Peyer's patch (tissue), 4 donors: ENCODE measurements at regions not wholly inside any gene's neighbourhood (a gene's known extent, or its start where the extent isn't known, plus 50 kb on each side); places are given as distances from the start of the nearest gene placed in this dataset.
"Not testable (repeated sequence)": the region's sequence is repeated elsewhere in the genome, so short reads cannot be mapped to it uniquely, and the experiment has no call there.

Experiments used
- DNase-seq, 3 donors: peaks; one replicate each; pipeline ENCODE4 v3.0.0-alpha.2; 2017 to 2019
- H3K27ac ChIP-seq, 4 donors: fragments of 200-600 bp; sonication (generic); one replicate each; pipeline ENCODE4 v1.5.1; 2016 to 2019
- H3K27me3 ChIP-seq, 2 donors: fragments of 200-600 bp; sonication (generic); one replicate each; pipeline ENCODE4 v1.5.1; 2019
- H3K36me3 ChIP-seq, 3 donors: fragments of 200-600 bp; sonication (generic); one replicate each; pipeline ENCODE4 v1.5.1; 2016 to 2019
- H3K4me1 ChIP-seq, 4 donors: fragments of 200-600 bp; sonication (generic); one replicate each; pipeline ENCODE4 v1.5.1; 2016 to 2019
- H3K4me3 ChIP-seq, 4 donors: fragments of 200-600 bp; sonication (generic); 1 replicate in 3 of 4; 2 replicates in 1 of 4; pipeline ENCODE4 v1.5.1; 2016 to 2019; ENCODE audit warnings: mild to moderate bottlenecking in 1 of 4
- H3K9me3 ChIP-seq, 4 donors: fragments of 200-600 bp; sonication (generic); one replicate each; pipeline ENCODE4 v1.5.1; 2016 to 2019; ENCODE audit warnings: mild to moderate bottlenecking in 1 of 4
- CTCF ChIP-seq, 6 experiments: fragments of 450-650 bp in 4 of 6; fragments of 200-600 bp in 2 of 6; sonication (generic) in 1 of 6; IDR thresholded peaks; one replicate each; pipeline ENCODE4 v1.5.1; 2017 to 2019; ENCODE audit warnings: antibody characterized with exemption in 6 of 6, mild to moderate bottlenecking in 3 of 6, moderate library complexity in 1 of 6
- POLR2A ChIP-seq, 2 donors: fragments of 450-650 bp; IDR thresholded peaks; one replicate each; pipeline ENCODE4 v1.5.1; 2017; ENCODE audit warnings: antibody characterized with exemption in 2 of 2, mild to moderate bottlenecking in 2 of 2, moderate library complexity in 2 of 2

- Histone ChIP-seq H3K4me3 (no peak overlapping the region), H3K36me3 (no peaks in the 10 kb centered on the region), H3K4me1 (no peaks in the 10 kb centered on the region), H3K27me3 (no peaks in the 10 kb centered on the region), H3K9me3 (peaks cover 0 to 6% (median 0%) of the 10 kb centered on the region in 4 donors), H3K27ac (no peak overlapping the region)
- TF ChIP-seq POLR2A (IDR thresholded peaks at IDR 0.05) (no peak), CTCF (IDR thresholded peaks at IDR 0.05) (no peak)
- DNase-seq, result no peak
Observed at GRCh38 chr9:81430727-81431126, 258.6 kb downstream of the TLE1 start.

- H3K4me1 ChIP-seq, result no peaks in the 10 kb centered on the region
- no peak for DNase-seq
- H3K27me3 ChIP-seq, result no peaks in the 10 kb centered on the region
- no peak overlapping the region for H3K4me3 ChIP-seq
- no peak for TF ChIP-seq CTCF (IDR thresholded peaks at IDR 0.05)
- TF ChIP-seq POLR2A (IDR thresholded peaks at IDR 0.05), result no peak
- H3K9me3 ChIP-seq, result peaks cover 0 to 6% (median 0%) of the 10 kb centered on the region in 4 donors
- H3K27ac ChIP-seq, result no peak overlapping the region
- H3K36me3 ChIP-seq, result no peaks in the 10 kb centered on the region
Observed at GRCh38 chr9:81427870-81428269, 261.5 kb downstream of the TLE1 start.

- H3K27me3 ChIP-seq, result no peaks in the 10 kb centered on the region
- H3K9me3 ChIP-seq, result peaks cover 0 to 6% (median 0%) of the 10 kb centered on the region in 4 donors
- H3K36me3 ChIP-seq, result no peaks in the 10 kb centered on the region
- no peak for DNase-seq
- no peak overlapping the region for H3K27ac ChIP-seq
- no peak overlapping the region for H3K4me3 ChIP-seq
- TF ChIP-seq POLR2A (IDR thresholded peaks at IDR 0.05) (no peak), CTCF (IDR thresholded peaks at IDR 0.05) (no peak)
- H3K4me1 ChIP-seq, result no peaks in the 10 kb centered on the region
Observed at GRCh38 chr9:81424431-81424830, 264.9 kb downstream of the TLE1 start.

GRCh38 chr9:81423589-81424326, 265.6 kb downstream of the TLE1 start:
- TF ChIP-seq CTCF (IDR thresholded peaks at IDR 0.05) (no peak), POLR2A (IDR thresholded peaks at IDR 0.05) (no peak)
- DNase-seq, result no peak
- no peak overlapping the region for H3K4me3 ChIP-seq
- no peak overlapping the region for H3K27ac ChIP-seq
- peaks cover 0 to 6% (median 0%) of the 10 kb centered on the region in 4 donors for H3K9me3 ChIP-seq
- no peaks in the 10 kb centered on the region for H3K27me3 ChIP-seq
- no peaks in the 10 kb centered on the region for H3K36me3 ChIP-seq
- no peaks in the 10 kb centered on the region for H3K4me1 ChIP-seq

GRCh38 chr9:81421090-81421489, 268.3 kb downstream of the TLE1 start:
- H3K9me3 ChIP-seq, DNase-seq, H3K4me3 ChIP-seq, H3K4me1 ChIP-seq, H3K27me3 ChIP-seq, H3K36me3 ChIP-seq, H3K27ac ChIP-seq: not testable (repeated sequence)

GRCh38 chr9:81420024-81420423, 269.3 kb downstream of the TLE1 start:
- no peak for DNase-seq
- TF ChIP-seq POLR2A (IDR thresholded peaks at IDR 0.05) (no peak), CTCF (IDR thresholded peaks at IDR 0.05) (no peak)
- Histone ChIP-seq H3K27me3 (no peaks in the 10 kb centered on the region), H3K27ac (no peak overlapping the region), H3K4me3 (no peak overlapping the region), H3K9me3 (no peaks in the 10 kb centered on the region), H3K4me1 (no peaks in the 10 kb centered on the region), H3K36me3 (no peaks in the 10 kb centered on the region)
